ENCODE measurements at regions not wholly inside any gene's neighbourhood (a gene's known extent, or its start where the extent isn't known, plus 50 kb on each side); places are given as distances from the start of the nearest gene placed in this dataset.

DNA sequence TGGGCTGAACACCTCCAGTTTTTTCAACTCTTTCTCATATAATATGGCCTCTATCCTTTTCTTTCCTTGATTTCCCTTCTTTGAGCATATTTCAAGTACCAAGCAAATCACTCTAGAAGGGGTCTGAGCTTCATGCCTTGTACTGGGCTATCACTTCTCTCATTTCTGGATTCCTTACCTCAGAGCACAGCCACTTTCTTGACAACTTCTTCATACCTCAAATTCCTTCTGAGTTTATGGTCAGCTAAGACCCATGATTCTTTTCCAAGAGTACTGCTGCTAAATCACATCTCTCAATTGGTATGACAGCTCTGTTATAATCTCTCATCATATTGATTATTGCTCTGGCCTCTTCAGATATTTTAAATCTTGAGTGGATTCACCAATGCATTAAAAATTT, 224.8 kb upstream of the ZBED5 start:
- no peak overlapping the region for H3K4me2 ChIP-seq
- H3K9me3 ChIP-seq (replicated peaks in 1 of 11): no peaks in the 10 kb centered on the region; a peak in 1 of 22 replicates
- H3K4me1 ChIP-seq: peaks cover 0 to 2% (median 0%) of the 10 kb centered on the region in 10 experiments; a peak in 2 of 20 replicates
- H3K27me3 ChIP-seq: no peaks in the 10 kb centered on the region
- no peak for TF ChIP-seq Cebpa-rat (IDR thresholded peaks at IDR 0.05)
- no peaks in the 10 kb centered on the region for H3K36me3 ChIP-seq
- H3K4me3 ChIP-seq: no peak overlapping the region
- no peaks in the 10 kb centered on the region for H4K20me1 ChIP-seq
- H3K9ac ChIP-seq: no peak overlapping the region
- no peak overlapping the region for H3K27ac ChIP-seq

DNA sequence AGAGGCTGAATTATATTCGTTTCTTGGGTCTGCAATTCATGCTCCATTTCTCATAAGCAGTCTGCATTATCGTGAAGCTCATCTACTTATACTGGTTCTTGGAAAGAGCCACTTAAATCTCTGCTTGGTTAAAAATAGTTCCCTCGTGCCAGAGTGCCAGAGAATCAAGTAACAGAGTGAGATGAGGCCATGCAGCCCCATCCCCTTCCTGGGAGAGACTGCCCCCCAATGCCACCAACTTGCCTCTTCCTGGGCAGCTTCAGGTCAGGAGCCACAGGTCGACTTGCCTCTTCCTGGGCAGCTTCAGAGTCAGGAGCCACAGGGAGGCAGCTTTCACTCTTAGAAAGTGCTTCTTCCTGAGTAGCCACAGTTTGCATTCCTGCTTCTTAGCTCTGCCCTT, 223.9 kb upstream of the ZBED5 start:
- no peaks in the 10 kb centered on the region for H3K36me3 ChIP-seq
- TF ChIP-seq Cebpa-rat (IDR thresholded peaks at IDR 0.05): no peak
- H3K27me3 ChIP-seq: no peaks in the 10 kb centered on the region
- peaks cover 0 to 11% (median 3%) of the 10 kb centered on the region in 10 experiments; a peak in 7 of 20 replicates for H3K4me1 ChIP-seq
- H4K20me1 ChIP-seq: no peaks in the 10 kb centered on the region
- H3K9me3 ChIP-seq (replicated peaks in 1 of 11): no peaks in the 10 kb centered on the region; a peak in 1 of 22 replicates
- no peak overlapping the region for H3K9ac ChIP-seq
- H3K27ac ChIP-seq: no peak overlapping the region
- no peak overlapping the region for H3K4me2 ChIP-seq
- no peak overlapping the region for H3K4me3 ChIP-seq

DNA sequence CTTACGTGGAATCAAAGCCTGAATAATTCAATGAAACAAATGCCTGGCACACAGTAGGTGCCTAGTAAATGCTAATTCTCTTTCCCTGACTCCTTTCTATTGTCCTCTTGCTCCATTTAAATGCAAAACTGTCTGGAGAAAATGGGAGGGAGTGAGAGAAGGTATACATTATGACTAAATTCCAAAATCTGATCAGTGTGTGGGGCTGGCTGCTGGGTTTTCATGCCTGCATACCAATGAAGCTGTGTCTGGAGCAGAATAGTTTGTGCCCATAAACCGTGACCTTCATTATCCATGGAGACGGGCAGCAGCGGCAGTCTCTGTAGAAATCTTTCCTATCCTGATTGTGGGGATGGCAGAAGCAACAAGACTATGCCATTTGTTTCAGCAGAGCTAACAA, 223.4 kb upstream of the ZBED5 start:
- Histone ChIP-seq H3K4me3 (no peak overlapping the region), H4K20me1 (no peaks in the 10 kb centered on the region), H3K9me3 (replicated peaks in 1 of 11) (no peaks in the 10 kb centered on the region; a peak in 1 of 22 replicates), H3K4me2 (no peak overlapping the region), H3K9ac (no peak overlapping the region), H3K27me3 (no peaks in the 10 kb centered on the region), H3K27ac (no peak overlapping the region), H3K36me3 (no peaks in the 10 kb centered on the region), H3K4me1 (peaks cover 0 to 11% (median 3%) of the 10 kb centered on the region in 10 experiments; a peak in 7 of 20 replicates)
- TF ChIP-seq Cebpa-rat (IDR thresholded peaks at IDR 0.05): no peak

DNA sequence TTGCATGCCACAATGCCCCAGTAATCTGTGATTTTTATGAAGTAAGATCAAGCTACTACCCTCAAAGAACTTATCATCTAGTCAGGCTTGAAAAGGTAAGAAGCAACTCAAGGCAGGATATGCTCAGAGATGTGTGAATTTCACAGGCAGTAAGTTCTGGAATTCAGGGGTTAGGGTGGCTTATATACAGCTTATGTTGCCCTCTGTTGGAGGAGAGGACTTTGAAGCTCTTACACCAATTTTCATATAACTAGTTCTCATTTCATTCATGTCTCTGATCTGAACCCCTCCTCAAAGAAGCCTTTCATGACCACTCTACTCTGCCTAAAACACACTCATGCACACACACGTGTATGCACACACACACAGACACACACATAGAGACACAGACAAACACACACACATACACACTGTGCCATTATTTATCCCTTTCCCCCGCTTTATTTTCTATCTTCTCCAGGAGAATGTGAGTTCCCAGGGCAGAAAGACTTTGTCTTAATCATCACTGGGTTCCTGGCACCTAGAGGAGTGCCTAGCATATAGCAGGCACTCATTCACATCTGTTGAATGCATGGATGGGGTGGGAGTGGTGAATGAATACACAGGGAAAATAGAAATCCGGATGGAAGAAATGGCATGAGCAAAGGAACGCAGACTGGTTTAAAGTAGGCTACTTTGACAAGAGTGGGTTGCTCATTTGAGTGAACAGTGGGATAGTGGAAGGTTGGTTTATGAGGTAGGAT, 220.7 kb upstream of the ZBED5 start:
- no peaks in the 10 kb centered on the region for H3K36me3 ChIP-seq
- no peaks in the 10 kb centered on the region for H3K27me3 ChIP-seq
- peaks cover 0 to 14% (median 3%) of the 10 kb centered on the region in 10 experiments; a peak in 7 of 20 replicates for H3K4me1 ChIP-seq
- H4K20me1 ChIP-seq: no peaks in the 10 kb centered on the region
- H3K4me2 ChIP-seq: no peak overlapping the region
- H3K27ac ChIP-seq: no peak overlapping the region
- no peak overlapping the region for H3K4me3 ChIP-seq
- H3K9me3 ChIP-seq (replicated peaks in 1 of 11): no peaks in the 10 kb centered on the region
- TF ChIP-seq Cebpa-rat (IDR thresholded peaks at IDR 0.05): no peak
- H3K9ac ChIP-seq: no peak overlapping the region

DNA sequence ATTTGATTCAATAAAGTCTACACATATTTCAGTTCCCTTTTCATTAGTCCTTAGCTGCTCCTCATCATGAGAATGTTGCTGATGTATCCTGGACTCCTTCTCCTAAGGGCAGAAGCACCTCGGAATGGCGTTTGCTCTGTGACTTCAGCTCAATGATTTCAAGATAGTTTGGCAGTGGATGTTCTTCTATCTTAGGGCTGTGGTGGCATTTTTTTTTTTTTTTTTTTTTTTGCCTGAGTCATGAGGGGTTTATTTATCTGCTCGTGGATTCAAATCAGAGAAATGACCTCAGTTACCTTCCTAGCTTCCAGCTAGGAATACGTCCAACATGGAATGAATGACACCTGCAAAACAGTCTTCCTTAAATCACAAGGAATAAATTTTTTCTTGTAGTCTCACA, 220.0 kb upstream of the ZBED5 start:
- H3K4me3 ChIP-seq: no peak overlapping the region
- no peak overlapping the region for H3K9ac ChIP-seq
- no peak overlapping the region; a peak in 1 of 22 replicates for H3K4me2 ChIP-seq
- H3K27me3 ChIP-seq: no peaks in the 10 kb centered on the region
- H3K27ac ChIP-seq: no peak overlapping the region
- H3K4me1 ChIP-seq: peaks cover 0 to 14% (median 3%) of the 10 kb centered on the region in 10 experiments; a peak in 7 of 20 replicates
- H4K20me1 ChIP-seq: no peaks in the 10 kb centered on the region
- no peaks in the 10 kb centered on the region for H3K36me3 ChIP-seq
- no peaks in the 10 kb centered on the region for H3K9me3 ChIP-seq (replicated peaks in 1 of 11)
- TF ChIP-seq Cebpa-rat (IDR thresholded peaks at IDR 0.05): no peak

DNA sequence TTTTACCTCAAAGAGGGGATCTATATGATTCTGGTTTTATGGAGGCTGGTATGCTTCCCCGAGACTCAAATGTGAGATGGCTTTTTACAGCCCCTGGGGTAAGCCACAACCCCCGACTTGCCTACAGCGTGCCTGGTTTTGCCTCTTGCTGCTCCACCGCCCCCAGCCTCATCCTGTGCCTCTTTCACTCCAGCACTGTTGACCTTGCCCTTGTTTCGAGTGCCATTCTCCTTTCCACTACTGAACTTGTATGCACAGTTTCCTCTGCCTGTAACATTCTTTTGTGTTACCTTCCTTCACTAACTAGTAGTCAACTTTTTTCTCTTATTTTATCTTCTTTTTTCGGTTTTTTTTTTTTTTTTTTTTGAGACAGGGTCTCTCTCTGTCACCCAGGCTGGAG, 219.0 kb upstream of the ZBED5 start:
- H3K36me3 ChIP-seq: no peaks in the 10 kb centered on the region
- H4K20me1 ChIP-seq: no peaks in the 10 kb centered on the region
- no peak for TF ChIP-seq Cebpa-rat (IDR thresholded peaks at IDR 0.05)
- peaks cover 0 to 17% (median 3%) of the 10 kb centered on the region in 10 experiments; a peak in 8 of 20 replicates for H3K4me1 ChIP-seq
- H3K27me3 ChIP-seq: no peaks in the 10 kb centered on the region
- no peak overlapping the region for H3K4me3 ChIP-seq
- H3K4me2 ChIP-seq: peak overlapping the region in 6 of 11 experiments; percentile 1 to 50 (median 24); a peak in 6 of 22 replicates
- H3K9ac ChIP-seq: no peak overlapping the region
- no peak overlapping the region for H3K27ac ChIP-seq
- H3K9me3 ChIP-seq (replicated peaks in 1 of 11): no peaks in the 10 kb centered on the region

DNA sequence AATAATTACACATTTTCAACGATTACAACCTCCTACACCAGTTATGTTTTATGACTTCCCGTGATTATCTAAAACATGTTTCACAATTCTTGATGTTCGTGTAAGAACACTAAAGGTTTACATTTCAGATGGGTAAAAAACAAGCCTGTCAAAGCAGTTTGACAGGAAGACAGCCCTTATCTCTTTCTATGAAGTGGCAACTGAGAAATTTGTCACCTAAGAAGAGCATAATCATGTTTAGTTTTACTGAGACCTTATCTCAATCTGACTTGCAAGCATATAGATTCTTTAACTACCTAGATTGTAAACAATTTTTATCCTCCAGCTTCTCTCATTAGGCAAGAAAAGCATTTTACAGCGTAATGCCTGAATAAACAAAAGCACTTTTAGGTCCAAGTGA, 218.4 kb upstream of the ZBED5 start:
- no peak overlapping the region for H3K4me2 ChIP-seq
- H3K4me1 ChIP-seq: peaks cover 0 to 23% (median 8%) of the 10 kb centered on the region in 10 experiments; a peak in 12 of 20 replicates
- no peaks in the 10 kb centered on the region for H3K9me3 ChIP-seq (replicated peaks in 1 of 11)
- TF ChIP-seq Cebpa-rat (IDR thresholded peaks at IDR 0.05): no peak
- H4K20me1 ChIP-seq: no peaks in the 10 kb centered on the region
- H3K9ac ChIP-seq: no peak overlapping the region
- H3K4me3 ChIP-seq: no peak overlapping the region
- H3K36me3 ChIP-seq: no peaks in the 10 kb centered on the region
- no peak overlapping the region for H3K27ac ChIP-seq
- H3K27me3 ChIP-seq: no peaks in the 10 kb centered on the region

DNA sequence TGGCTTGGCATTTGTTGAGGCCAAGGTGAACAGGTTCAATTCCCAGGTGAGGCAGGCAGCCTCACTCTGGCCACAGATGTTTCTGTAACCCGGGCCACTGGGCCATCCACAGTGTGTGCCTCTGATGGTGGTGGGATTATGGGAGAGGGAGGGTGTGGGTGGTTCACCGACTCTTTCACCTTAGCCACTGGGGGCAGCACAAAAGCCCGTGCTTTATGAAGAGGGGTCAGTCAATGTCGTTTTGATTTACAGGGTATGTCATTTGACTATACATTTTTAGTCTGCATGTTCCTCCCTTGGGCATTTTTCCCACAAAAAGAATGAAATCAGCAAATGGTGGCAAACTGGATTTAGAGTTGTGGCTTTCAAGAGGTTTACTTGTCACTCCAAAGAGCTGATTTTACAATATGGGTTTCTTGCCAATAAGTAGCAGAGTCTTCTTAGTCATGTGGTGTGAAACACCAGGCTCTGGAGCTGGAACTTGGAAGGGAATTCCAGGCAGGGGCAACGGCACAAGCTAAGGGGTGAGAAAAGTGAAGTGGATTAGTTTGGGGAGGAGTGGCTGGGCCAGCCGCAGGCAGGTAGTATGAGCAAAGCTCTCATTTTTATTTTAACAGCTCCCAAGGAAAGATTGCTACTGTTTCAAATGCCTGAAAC, 217.8 kb upstream of the ZBED5 start:
- Histone ChIP-seq H3K36me3 (no peaks in the 10 kb centered on the region), H3K27ac (no peak overlapping the region), H3K27me3 (no peaks in the 10 kb centered on the region), H3K4me2 (peak overlapping the region in 2 of 11 experiments; percentile 2 to 23; a peak in 2 of 22 replicates), H4K20me1 (no peaks in the 10 kb centered on the region), H3K4me1 (peaks cover 0 to 30% (median 14%) of the 10 kb centered on the region in 10 experiments; a peak in 15 of 20 replicates), H3K9ac (no peak overlapping the region), H3K4me3 (no peak overlapping the region), H3K9me3 (replicated peaks in 1 of 11) (no peaks in the 10 kb centered on the region)
- no peak for TF ChIP-seq Cebpa-rat (IDR thresholded peaks at IDR 0.05)

DNA sequence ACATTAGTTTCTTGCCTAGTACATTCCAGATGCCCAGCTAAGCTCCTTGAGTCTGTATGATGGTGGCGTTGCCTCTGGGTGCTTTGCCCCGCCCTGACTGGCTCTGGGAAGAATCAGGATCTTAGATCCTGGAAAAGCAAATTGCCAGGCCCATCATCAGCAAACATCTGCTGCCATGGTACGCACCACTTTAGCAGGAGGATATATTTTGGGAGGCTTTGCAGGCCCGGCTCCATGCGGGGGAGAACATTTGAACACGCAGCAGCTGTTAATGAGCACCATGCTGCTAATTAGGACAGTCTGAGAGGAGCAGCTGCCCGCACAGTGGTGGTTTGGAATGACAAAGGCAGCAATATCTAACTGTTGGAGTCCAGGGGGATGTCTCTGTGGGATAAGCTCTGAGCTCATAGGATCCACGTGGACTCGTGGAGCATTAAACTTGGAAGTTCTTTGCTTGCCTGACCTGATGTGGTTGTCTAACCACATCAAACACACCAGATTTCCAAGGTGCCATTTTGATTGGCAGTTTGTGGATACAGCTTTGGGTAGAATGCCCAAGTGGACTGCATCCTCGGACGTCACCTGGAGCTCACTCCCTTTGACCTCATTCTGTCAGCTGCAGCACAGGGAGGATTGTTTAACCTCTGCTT, 217.0 kb upstream of the ZBED5 start:
- H3K36me3 ChIP-seq: no peaks in the 10 kb centered on the region
- H3K9ac ChIP-seq: no peak overlapping the region
- H3K4me1 ChIP-seq: peaks cover 0 to 38% (median 23%) of the 10 kb centered on the region in 10 experiments; a peak in 15 of 20 replicates
- no peak overlapping the region for H3K27ac ChIP-seq
- no peak overlapping the region for H3K4me3 ChIP-seq
- H3K9me3 ChIP-seq (replicated peaks in 1 of 11): no peaks in the 10 kb centered on the region
- no peaks in the 10 kb centered on the region for H3K27me3 ChIP-seq
- H3K4me2 ChIP-seq: no peak overlapping the region
- no peak for TF ChIP-seq Cebpa-rat (IDR thresholded peaks at IDR 0.05)
- no peaks in the 10 kb centered on the region for H4K20me1 ChIP-seq
